Fibroblast of lung (primary cell): ENCODE measurements at regions not wholly inside any gene's neighbourhood (a gene's known extent, or its start where the extent isn't known, plus 50 kb on each side); places are given as distances from the start of the nearest gene placed in this dataset.

ENCODE experiments used
- DNase-seq, 2 donors: peaks; one replicate each; pipeline versions ENCODE4 v3.0.0 to v3.0.0-alpha.2; 2010; ENCODE audit warnings: low read depth in 2 of 2
- H2AFZ ChIP-seq: 2 replicates; pipeline ENCODE4 v1.5.1; 2012; ENCODE audit warnings: low read length, control low read depth, inconsistent platforms
- H3K27ac ChIP-seq: 2 replicates; pipeline ENCODE4 v1.5.1; 2011; ENCODE audit warnings: low read length, control low read depth; ENCODE audit not compliant: insufficient read depth
- H3K27me3 ChIP-seq: 2 replicates; pipeline ENCODE4 v1.5.1; 2011; ENCODE audit warnings: mild to moderate bottlenecking, low read length; ENCODE audit not compliant: control insufficient read depth, insufficient read depth
- H3K36me3 ChIP-seq: 2 replicates; pipeline ENCODE4 v1.5.1; 2011; ENCODE audit warnings: low read length; ENCODE audit not compliant: control insufficient read depth, insufficient read depth
- H3K4me1 ChIP-seq: 2 replicates; pipeline ENCODE4 v1.5.1; 2011; ENCODE audit warnings: low read length; ENCODE audit not compliant: control insufficient read depth, insufficient read depth; ENCODE audit errors: extremely low read depth
- H3K4me2 ChIP-seq: 2 replicates; pipeline ENCODE4 v1.5.1; 2011; ENCODE audit warnings: low read length, control low read depth; ENCODE audit not compliant: insufficient read depth; ENCODE audit errors: extremely low read depth
- H3K4me3 ChIP-seq, 4 experiments: fragments of 200-600 bp in 1 of 4; sonication (generic) in 1 of 4; replicated peaks in 1 of 4; 2 replicates each; pipeline ENCODE4 v1.5.1; 2011 to 2016; ENCODE audit warnings: low read length in 4 of 4, low read depth in 3 of 4, mild to moderate bottlenecking in 3 of 4, control low read depth in 2 of 4, inconsistent platforms in 1 of 4, mixed read lengths in 1 of 4; ENCODE audit not compliant: insufficient read depth in 1 of 4; ENCODE audit errors: control extremely low read depth in 1 of 4
- H3K79me2 ChIP-seq: 2 replicates; pipeline ENCODE4 v1.5.1; 2012; ENCODE audit warnings: mild to moderate bottlenecking, low read length, inconsistent platforms; ENCODE audit not compliant: control insufficient read depth, insufficient read depth
- H3K9ac ChIP-seq: 2 replicates; pipeline ENCODE4 v1.5.1; 2011; ENCODE audit warnings: mild to moderate bottlenecking, low read length, control low read depth; ENCODE audit not compliant: insufficient read depth
- H3K9me3 ChIP-seq: 2 replicates; pipeline ENCODE4 v1.5.1; 2012; ENCODE audit warnings: low read depth, low read length; ENCODE audit not compliant: control insufficient read depth, insufficient read depth
- H4K20me1 ChIP-seq: 2 replicates; pipeline ENCODE4 v1.5.1; 2011; ENCODE audit warnings: low read length; ENCODE audit not compliant: control insufficient read depth, insufficient read depth; ENCODE audit errors: extremely low read depth
- CTCF ChIP-seq, 2 donors: IDR thresholded peaks in 1 of 2; conservative IDR thresholded peaks in 1 of 2; 1 replicate in 1 of 2; 2 replicates in 1 of 2; pipeline ENCODE4 v1.5.1; 2011 to 2012; ENCODE audit warnings: low read length in 2 of 2, control low read depth in 1 of 2, inconsistent platforms in 1 of 2, low read depth in 1 of 2, mild to moderate bottlenecking in 1 of 2
- EZH2 ChIP-seq: IDR thresholded peaks from 2 replicates; pipeline ENCODE4 v1.5.1; 2012; ENCODE audit warnings: low read length, control low read depth, mild to moderate bottlenecking; ENCODE audit errors: missing control alignments

GRCh38 chr3:168996622-168997021 lies 666.9 kb downstream of the MECOM start:
- Histone ChIP-seq H2AFZ (peak overlapping the region; percentile 66), H3K36me3 (no peaks in the 10 kb centered on the region), H3K4me3 (no peak overlapping the region), H3K27ac (no peak overlapping the region), H3K4me2 (no peak overlapping the region), H3K4me1 (no peaks in the 10 kb centered on the region), H3K79me2 (no peaks in the 10 kb centered on the region), H4K20me1 (no peaks in the 10 kb centered on the region), H3K27me3 (no peaks in the 10 kb centered on the region), H3K9me3 (no peaks in the 10 kb centered on the region), H3K9ac (no peak overlapping the region)
- TF ChIP-seq CTCF (conservative IDR thresholded peaks at IDR 0.05 in 1 of 2, IDR thresholded peaks at IDR 0.05 in 1 of 2; ENCODE audit: low read depth in 1 of 2, low read length in 2 of 2) = no peak
- TF ChIP-seq EZH2 = no peak
- peak in 1 of 2 donors; percentile 59 for DNase-seq

GRCh38 chr3:168995129-168995528 lies 668.4 kb downstream of the MECOM start:
- no peaks in the 10 kb centered on the region for H3K36me3 ChIP-seq
- no peak overlapping the region for H3K9ac ChIP-seq
- no peak overlapping the region for H3K27ac ChIP-seq
- no peak for DNase-seq
- H3K4me1 ChIP-seq = no peaks in the 10 kb centered on the region
- no peaks in the 10 kb centered on the region for H3K27me3 ChIP-seq
- TF ChIP-seq EZH2 (no peak), CTCF (conservative IDR thresholded peaks at IDR 0.05 in 1 of 2, IDR thresholded peaks at IDR 0.05 in 1 of 2; ENCODE audit: low read depth in 1 of 2, low read length in 2 of 2) (no peak)
- H3K9me3 ChIP-seq = no peaks in the 10 kb centered on the region
- no peaks in the 10 kb centered on the region for H3K79me2 ChIP-seq
- no peak overlapping the region for H3K4me2 ChIP-seq
- H2AFZ ChIP-seq = no peak overlapping the region
- no peaks in the 10 kb centered on the region for H4K20me1 ChIP-seq
- H3K4me3 ChIP-seq = no peak overlapping the region

- H3K36me3 ChIP-seq = no peaks in the 10 kb centered on the region
- no peak overlapping the region for H3K27ac ChIP-seq
- H2AFZ ChIP-seq = peak overlapping the region; percentile 37
- H3K9me3 ChIP-seq = no peaks in the 10 kb centered on the region
- H3K79me2 ChIP-seq = no peaks in the 10 kb centered on the region
- TF ChIP-seq EZH2 (no peak), CTCF (conservative IDR thresholded peaks at IDR 0.05 in 1 of 2, IDR thresholded peaks at IDR 0.05 in 1 of 2; ENCODE audit: low read depth in 1 of 2, low read length in 2 of 2) (no peak)
- H3K4me3 ChIP-seq = no peak overlapping the region
- no peak overlapping the region for H3K4me2 ChIP-seq
- H3K4me1 ChIP-seq = no peaks in the 10 kb centered on the region
- no peak for DNase-seq
- no peaks in the 10 kb centered on the region for H4K20me1 ChIP-seq
- no peak overlapping the region for H3K9ac ChIP-seq
- no peaks in the 10 kb centered on the region for H3K27me3 ChIP-seq
Observed at GRCh38 chr3:168991803-168992202, 671.7 kb downstream of the MECOM start.
